ENCODE measurements at regions not wholly inside any gene's neighbourhood (a gene's known extent, or its start where the extent isn't known, plus 50 kb on each side); places are given as distances from the start of the nearest gene placed in this dataset.

- H3K36me3 ChIP-seq, result no peaks in the 10 kb centered on the region; the same call in 1 of the 2 replicates
- no peaks in the 10 kb centered on the region for H3K9me3 ChIP-seq
- no peak overlapping the region for H3K4me3 ChIP-seq (ENCODE audit: low read depth, low read length)
- DNase-seq, result no peak
- no peak for TF ChIP-seq CTCF (IDR thresholded peaks at IDR 0.05; ENCODE audit: low read depth, low read length)
- no peaks in the 10 kb centered on the region for H3K27me3 ChIP-seq
- no peaks in the 10 kb centered on the region; the same call in none of the 2 replicates for H3K4me1 ChIP-seq
Measured at GRCh38 chr12:78764913-78765312, 99.7 kb upstream of the SYT1 start.

GRCh38 chr12:78767264-78767981 is 97.2 kb upstream of the SYT1 start:
- no peak for TF ChIP-seq CTCF (IDR thresholded peaks at IDR 0.05; ENCODE audit: low read depth, low read length)
- H3K9me3 ChIP-seq, result no peaks in the 10 kb centered on the region
- H3K4me1 ChIP-seq, result no peaks in the 10 kb centered on the region; the same call in none of the 2 replicates
- H3K27me3 ChIP-seq, result no peaks in the 10 kb centered on the region
- no peaks in the 10 kb centered on the region; the same call in 1 of the 2 replicates for H3K36me3 ChIP-seq
- DNase-seq, result no peak
- H3K4me3 ChIP-seq (ENCODE audit: low read depth, low read length), result no peak overlapping the region

- no peaks in the 10 kb centered on the region for H3K27me3 ChIP-seq
- H3K4me1 ChIP-seq, result no peaks in the 10 kb centered on the region
- no peak overlapping the region for H3K4me3 ChIP-seq (ENCODE audit: low read depth, low read length)
- no peak for TF ChIP-seq CTCF (IDR thresholded peaks at IDR 0.05; ENCODE audit: low read depth, low read length)
- no peak for DNase-seq
- H3K9me3 ChIP-seq, result no peaks in the 10 kb centered on the region
- no peaks in the 10 kb centered on the region for H3K36me3 ChIP-seq
Measured at GRCh38 chr12:78778339-78778738, 86.2 kb upstream of the SYT1 start.

GRCh38 chr12:78787576-78787975 is 77.0 kb upstream of the SYT1 start:
- Histone ChIP-seq H3K4me3 (ENCODE audit: low read depth, low read length) (no peak overlapping the region), H3K9me3 (no peaks in the 10 kb centered on the region)
- no peak for TF ChIP-seq CTCF (IDR thresholded peaks at IDR 0.05; ENCODE audit: low read depth, low read length)

GRCh38 chr12:78790148-78790547 is 74.4 kb upstream of the SYT1 start:
- Histone ChIP-seq H3K4me1 (no peaks in the 10 kb centered on the region), H3K9me3 (0 out of 2 replicates have a peak, but pooled peaks cover 5% of the 10 kb centered on the region), H3K4me3 (ENCODE audit: low read depth, low read length) (no peak overlapping the region), H3K27me3 (no peaks in the 10 kb centered on the region), H3K36me3 (no peaks in the 10 kb centered on the region)
- no peak for TF ChIP-seq CTCF (IDR thresholded peaks at IDR 0.05; ENCODE audit: low read depth, low read length)
- no peak for DNase-seq

More at GRCh38 chr12:78787576-78787975, 77.0 kb upstream of the SYT1 start:
- H3K4me1 ChIP-seq, result no peaks in the 10 kb centered on the region
- no peaks in the 10 kb centered on the region for H3K36me3 ChIP-seq
- DNase-seq, result no peak
- H3K27me3 ChIP-seq, result no peaks in the 10 kb centered on the region

- H3K9me3 ChIP-seq, result 0 out of 2 replicates have a peak, but pooled peaks cover 5% of the 10 kb centered on the region
- no peaks in the 10 kb centered on the region for H3K27me3 ChIP-seq
- H3K4me3 ChIP-seq (ENCODE audit: low read depth, low read length), result no peak overlapping the region
- no peak for TF ChIP-seq CTCF (IDR thresholded peaks at IDR 0.05; ENCODE audit: low read depth, low read length)
- H3K4me1 ChIP-seq, result no peaks in the 10 kb centered on the region
- DNase-seq, result no peak
- H3K36me3 ChIP-seq, result no peaks in the 10 kb centered on the region
Measured at GRCh38 chr12:78792052-78792698, 72.4 kb upstream of the SYT1 start.

Data from BE2C (cell line).